Activated CD4-positive, alpha-beta T cell treated with anti-CD3 and anti-CD28 coated beads for 1 hour (primary cell): ENCODE measurements at regions not wholly inside any gene's neighbourhood (a gene's known extent, or its start where the extent isn't known, plus 50 kb on each side); places are given as distances from the start of the nearest gene placed in this dataset.
"Not testable (repeated sequence)": the region's sequence is repeated elsewhere in the genome, so short reads cannot be mapped to it uniquely, and the experiment has no call there.

ENCODE experiments used
- DNase-seq: peaks from one replicate; pipeline ENCODE4 v3.0.0-alpha.2; 2020

GRCh38 chr2:57444752-57445430 is 601.7 kb upstream of the VRK2 start:
- DNase-seq, result no peak

- no peak for DNase-seq
Observed at GRCh38 chr2:57448816-57449215, 597.8 kb upstream of the VRK2 start.

GRCh38 chr2:57450170-57450569 is 596.4 kb upstream of the VRK2 start:
- DNase-seq, result no peak

- no peak for DNase-seq
Observed at GRCh38 chr2:57452634-57453033, 594.0 kb upstream of the VRK2 start.

- DNase-seq, result no peak
Observed at GRCh38 chr2:57453945-57454344, 592.7 kb upstream of the VRK2 start.

- no peak for DNase-seq
Observed at GRCh38 chr2:57460396-57461276, 586.0 kb upstream of the VRK2 start.

GRCh38 chr2:57461624-57462023 is 585.0 kb upstream of the VRK2 start:
- DNase-seq, result no peak

GRCh38 chr2:57465067-57465466 is 581.5 kb upstream of the VRK2 start:
- DNase-seq, result no peak

- no peak for DNase-seq
Observed at GRCh38 chr2:57465967-57466366, 580.6 kb upstream of the VRK2 start.

GRCh38 chr2:57475391-57475790 is 571.2 kb upstream of the VRK2 start:
- no peak for DNase-seq

- DNase-seq, result no peak
Observed at GRCh38 chr2:57479981-57480380, 566.6 kb upstream of the VRK2 start.

GRCh38 chr2:57488061-57488460 is 558.5 kb upstream of the VRK2 start:
- DNase-seq, result no peak

GRCh38 chr2:57490741-57491140 is 555.9 kb upstream of the VRK2 start:
- no peak for DNase-seq

- DNase-seq, result no peak
Observed at GRCh38 chr2:57491213-57491612, 555.4 kb upstream of the VRK2 start.

GRCh38 chr2:57493966-57494365 is 552.6 kb upstream of the VRK2 start:
- DNase-seq, result not testable (repeated sequence)

GRCh38 chr2:57497489-57498096 is 549.0 kb upstream of the VRK2 start:
- DNase-seq, result no peak

- no peak for DNase-seq
Observed at GRCh38 chr2:57504787-57505186, 541.8 kb upstream of the VRK2 start.

- no peak for DNase-seq
Observed at GRCh38 chr2:57509189-57509588, 537.4 kb upstream of the VRK2 start.

GRCh38 chr2:57510704-57511103 is 535.9 kb upstream of the VRK2 start:
- no peak for DNase-seq

- no peak for DNase-seq
Observed at GRCh38 chr2:57515366-57515765, 531.2 kb upstream of the VRK2 start.

- no peak for DNase-seq
Observed at GRCh38 chr2:57516698-57517340, 529.8 kb upstream of the VRK2 start.

GRCh38 chr2:57523304-57523703 is 523.3 kb upstream of the VRK2 start:
- no peak for DNase-seq

- DNase-seq, result no peak
Observed at GRCh38 chr2:57527685-57528084, 518.9 kb upstream of the VRK2 start.
